Stomach (tissue), 8 donors: ENCODE measurements at regions not wholly inside any gene's neighbourhood (a gene's known extent, or its start where the extent isn't known, plus 50 kb on each side); places are given as distances from the start of the nearest gene placed in this dataset.

Experiments
- DNase-seq, 2 donors: peaks; one replicate each; pipeline versions ENCODE4 v3.0.0 to v3.0.0-alpha.2; 2013 to 2019
- H3K27ac ChIP-seq, 5 donors: fragments of 200-600 bp in 4 of 5; sonication (generic) in 4 of 5; one replicate each; pipeline ENCODE4 v1.5.1; 2013 to 2019; ENCODE audit warnings: mild to moderate bottlenecking in 1 of 5, moderate library complexity in 1 of 5
- H3K27me3 ChIP-seq, 3 donors: fragments of 200-600 bp; sonication (generic); one replicate each; pipeline ENCODE4 v1.5.1; 2017 to 2019; ENCODE audit warnings: mixed run types in 1 of 3
- H3K36me3 ChIP-seq, 4 donors: fragments of 200-600 bp; sonication (generic); 1 replicate in 3 of 4; 2 replicates in 1 of 4; pipeline ENCODE4 v1.5.1; 2016 to 2019
- H3K4me1 ChIP-seq, 4 donors: fragments of 200-600 bp; sonication (generic); one replicate each; pipeline ENCODE4 v1.5.1; 2016 to 2019
- H3K4me3 ChIP-seq, 4 donors: fragments of 200-600 bp; sonication (generic) in 3 of 4; one replicate each; pipeline ENCODE4 v1.5.1; 2016 to 2019; ENCODE audit warnings: mild to moderate bottlenecking in 1 of 4
- H3K9me3 ChIP-seq, 4 donors: fragments of 200-600 bp; sonication (generic); one replicate each; pipeline ENCODE4 v1.5.1; 2016 to 2019
- CTCF ChIP-seq, 7 experiments: fragments of 450-650 bp in 4 of 7; fragments of 200-600 bp in 3 of 7; sonication (generic) in 3 of 7; IDR thresholded peaks; one replicate each; pipeline ENCODE4 v1.5.1; 2016 to 2019; ENCODE audit warnings: antibody characterized with exemption in 7 of 7, control low read depth in 2 of 7, mild to moderate bottlenecking in 1 of 7
- EP300 ChIP-seq: sonication (generic); formaldehyde crosslinking; IDR thresholded peaks from one replicate; pipeline ENCODE4 v1.6.1; 2017; ENCODE audit warnings: antibody characterized with exemption
- POLR2A ChIP-seq, 4 donors: fragments of 450-650 bp; IDR thresholded peaks; one replicate each; pipeline ENCODE4 v1.6.1; 2016; ENCODE audit warnings: antibody characterized with exemption in 4 of 4, control low read depth in 2 of 4, mild to moderate bottlenecking in 1 of 4, moderate library complexity in 1 of 4
- POLR2AphosphoS5 ChIP-seq, 3 donors: sonication (generic); formaldehyde crosslinking; IDR thresholded peaks; one replicate each; pipeline ENCODE4 v1.6.1; 2016; ENCODE audit warnings: antibody characterized with exemption in 3 of 3
- WGBS, 5 donors: extraction: QIAGEN DNeasy Blood & Tissue Kit in 3 of 5; methylation state at CpG; one replicate each; pipeline versions ENCODE4 v1.1.5 to v1.1.7; 2013 to 2018; 5-methylcytosine and 5-hydroxymethylcytosine counted together
- intact Hi-C: fragments of 100-400 bp; cut with DNase I; formaldehyde crosslinking; loops from one replicate; pipeline ENCODE4 v1.15.1; 2023; ENCODE audit warnings: low total_unique reads
- donor health status: healthy with polysubstance abuse.
- donor health status: Bipolar disorder and iron deficiency.
- donor health status: healthy.

GRCh38 chr11:134731213-134731961, 319.3 kb upstream of the B3GAT1 start:
- H3K27me3 ChIP-seq, result peaks cover 0 to 39% (median 0%) of the 10 kb centered on the region in 3 donors
- WGBS, 5 donors, result 37 to 45% (median 44%) methylated on average over 9 of the region's 9 CpGs
- no peak overlapping the region for H3K27ac ChIP-seq
- intact Hi-C loops, result no loop called here
- TF ChIP-seq EP300 (no peak), CTCF (IDR thresholded peaks at IDR 0.05) (no peak), POLR2A (IDR thresholded peaks at IDR 0.05) (no peak), POLR2AphosphoS5 (IDR thresholded peaks at IDR 0.05) (no peak)
- DNase-seq, result peak in 1 of 2 donors; percentile 21
- H3K9me3 ChIP-seq, result no peaks in the 10 kb centered on the region
- no peaks in the 10 kb centered on the region for H3K36me3 ChIP-seq
- H3K4me1 ChIP-seq, result peaks cover 0 to 21% (median 0%) of the 10 kb centered on the region in 4 donors
- H3K4me3 ChIP-seq, result no peak overlapping the region

GRCh38 chr11:134730561-134731212, 318.6 kb upstream of the B3GAT1 start:
- no peak for TF ChIP-seq EP300
- TF ChIP-seq POLR2A (IDR thresholded peaks at IDR 0.05), result no peak
- no peak for TF ChIP-seq POLR2AphosphoS5 (IDR thresholded peaks at IDR 0.05)
- no peak overlapping the region for H3K27ac ChIP-seq

GRCh38 chr11:134730101-134730500, 318.1 kb upstream of the B3GAT1 start:
- no peak for DNase-seq
- no peaks in the 10 kb centered on the region for H3K9me3 ChIP-seq
- H3K27me3 ChIP-seq, result peaks cover 0 to 50% (median 11%) of the 10 kb centered on the region in 3 donors
- 68 to 76% (median 72%) methylated on average over 4 of the region's 4 CpGs for WGBS, 5 donors
- no peak for TF ChIP-seq EP300
- TF ChIP-seq POLR2A (IDR thresholded peaks at IDR 0.05), result no peak
- no peak for TF ChIP-seq POLR2AphosphoS5 (IDR thresholded peaks at IDR 0.05)
- TF ChIP-seq CTCF (IDR thresholded peaks at IDR 0.05), result no peak
- no peak overlapping the region for H3K4me3 ChIP-seq
- no peak overlapping the region for H3K27ac ChIP-seq
- no peaks in the 10 kb centered on the region for H3K36me3 ChIP-seq
- peaks cover 0 to 21% (median 3%) of the 10 kb centered on the region in 4 donors for H3K4me1 ChIP-seq
- intact Hi-C loops, result no loop called here

More at GRCh38 chr11:134730561-134731212, 318.6 kb upstream of the B3GAT1 start:
- peaks cover 0 to 44% (median 6%) of the 10 kb centered on the region in 3 donors for H3K27me3 ChIP-seq
- no peak overlapping the region for H3K4me3 ChIP-seq
- H3K4me1 ChIP-seq, result peaks cover 0 to 21% (median 2%) of the 10 kb centered on the region in 4 donors
- no peaks in the 10 kb centered on the region for H3K36me3 ChIP-seq
- WGBS, 5 donors, result 56 to 71% (median 65%) methylated on average over 5 of the region's 5 CpGs
- H3K9me3 ChIP-seq, result no peaks in the 10 kb centered on the region
- intact Hi-C loops, result no loop called here
- no peak for DNase-seq

GRCh38 chr11:134728186-134728585, 316.1 kb upstream of the B3GAT1 start:
- DNase-seq, result no peak
- peaks cover 0 to 61% (median 11%) of the 10 kb centered on the region in 3 donors for H3K27me3 ChIP-seq
- intact Hi-C loops, result no loop called here
- no peaks in the 10 kb centered on the region for H3K9me3 ChIP-seq
- H3K4me3 ChIP-seq, result no peak overlapping the region
- TF ChIP-seq POLR2AphosphoS5 (IDR thresholded peaks at IDR 0.05), result no peak
- TF ChIP-seq EP300, result no peak
- TF ChIP-seq CTCF (IDR thresholded peaks at IDR 0.05), result no peak
- no peak for TF ChIP-seq POLR2A (IDR thresholded peaks at IDR 0.05)
- H3K36me3 ChIP-seq, result no peaks in the 10 kb centered on the region
- 76 to 93% (median 86%) methylated on average over 3 to 9 of the region's 9 CpGs for WGBS, 5 donors
- peaks cover 0 to 12% (median 3%) of the 10 kb centered on the region in 4 donors for H3K4me1 ChIP-seq
- no peak overlapping the region for H3K27ac ChIP-seq
